Skeletal muscle satellite cell (primary cell): ENCODE measurements at regions not wholly inside any gene's neighbourhood (a gene's known extent, or its start where the extent isn't known, plus 50 kb on each side); places are given as distances from the start of the nearest gene placed in this dataset.

Experiments
- H3K27me3 ChIP-seq: 2 replicates; pipeline ENCODE4 v1.7.0; 2013; ENCODE audit warnings: low read length; ENCODE audit not compliant: control insufficient read depth, insufficient read depth
- H3K36me3 ChIP-seq: 2 replicates; pipeline ENCODE4 v1.7.0; 2013; ENCODE audit warnings: mild to moderate bottlenecking, control low read depth, low read length; ENCODE audit not compliant: insufficient read depth
- H3K4me1 ChIP-seq: 2 replicates; pipeline ENCODE4 v1.7.0; 2013; ENCODE audit warnings: low read length; ENCODE audit not compliant: control insufficient read depth, insufficient read depth
- H3K4me2 ChIP-seq: 2 replicates; pipeline ENCODE4 v1.7.0; 2013; ENCODE audit warnings: mild to moderate bottlenecking, low read length
- H3K4me3 ChIP-seq: 2 replicates; pipeline ENCODE4 v1.7.0; 2013; ENCODE audit warnings: low read length
- H3K9ac ChIP-seq: 2 replicates; pipeline ENCODE4 v1.7.0; 2013; ENCODE audit warnings: mild to moderate bottlenecking, low read depth, low read length, moderate library complexity
- H3K9me3 ChIP-seq: replicated peaks from 2 replicates; pipeline ENCODE4 v1.7.0; 2013; ENCODE audit warnings: mild to moderate bottlenecking, control low read depth, low read length

- Histone ChIP-seq H3K4me1 (no peaks in the 10 kb centered on the region), H3K4me2 (no peak overlapping the region), H3K4me3 (no peak overlapping the region), H3K9me3 (no peaks in the 10 kb centered on the region), H3K9ac (no peak overlapping the region), H3K36me3 (no peaks in the 10 kb centered on the region), H3K27me3 (no peaks in the 10 kb centered on the region)
These were observed 243.4 kb upstream of the GRID2 start for GRCh38 chr4:92060333-92060732.

- H3K9me3 ChIP-seq: no peaks in the 10 kb centered on the region
- no peaks in the 10 kb centered on the region for H3K27me3 ChIP-seq
- H3K36me3 ChIP-seq: no peaks in the 10 kb centered on the region
- H3K4me1 ChIP-seq: no peaks in the 10 kb centered on the region
- no peak overlapping the region for H3K9ac ChIP-seq
- H3K4me3 ChIP-seq: no peak overlapping the region
- H3K4me2 ChIP-seq: no peak overlapping the region
These were observed 239.2 kb upstream of the GRID2 start for GRCh38 chr4:92064574-92064973.

GRCh38 chr4:92066485-92066884 lies 237.3 kb upstream of the GRID2 start:
- Histone ChIP-seq H3K27me3 (no peaks in the 10 kb centered on the region), H3K4me3 (no peak overlapping the region), H3K9me3 (no peaks in the 10 kb centered on the region), H3K9ac (no peak overlapping the region), H3K4me1 (no peaks in the 10 kb centered on the region), H3K4me2 (no peak overlapping the region), H3K36me3 (no peaks in the 10 kb centered on the region)

GRCh38 chr4:92071587-92071986 lies 232.2 kb upstream of the GRID2 start:
- Histone ChIP-seq H3K27me3 (no peaks in the 10 kb centered on the region), H3K9me3 (no peaks in the 10 kb centered on the region), H3K4me1 (no peaks in the 10 kb centered on the region), H3K4me2 (no peak overlapping the region), H3K4me3 (no peak overlapping the region), H3K36me3 (no peaks in the 10 kb centered on the region), H3K9ac (no peak overlapping the region)

- H3K4me2 ChIP-seq: no peak overlapping the region
- no peak overlapping the region for H3K4me3 ChIP-seq
- no peaks in the 10 kb centered on the region for H3K4me1 ChIP-seq
- no peaks in the 10 kb centered on the region for H3K27me3 ChIP-seq
- H3K9me3 ChIP-seq: no peaks in the 10 kb centered on the region
- no peaks in the 10 kb centered on the region for H3K36me3 ChIP-seq
- H3K9ac ChIP-seq: no peak overlapping the region
These were observed 228.9 kb upstream of the GRID2 start for GRCh38 chr4:92074839-92075238.

GRCh38 chr4:92090887-92091286 lies 212.9 kb upstream of the GRID2 start:
- Histone ChIP-seq H3K9ac (no peak overlapping the region), H3K27me3 (no peaks in the 10 kb centered on the region), H3K9me3 (no peaks in the 10 kb centered on the region), H3K36me3 (no peaks in the 10 kb centered on the region), H3K4me3 (no peak overlapping the region), H3K4me1 (no peaks in the 10 kb centered on the region), H3K4me2 (no peak overlapping the region)

GRCh38 chr4:92091335-92091734 lies 212.4 kb upstream of the GRID2 start:
- Histone ChIP-seq H3K4me1 (no peaks in the 10 kb centered on the region), H3K36me3 (no peaks in the 10 kb centered on the region), H3K4me2 (no peak overlapping the region), H3K9me3 (no peaks in the 10 kb centered on the region), H3K4me3 (no peak overlapping the region), H3K9ac (no peak overlapping the region), H3K27me3 (no peaks in the 10 kb centered on the region)

GRCh38 chr4:92099861-92100260 lies 203.9 kb upstream of the GRID2 start:
- Histone ChIP-seq H3K4me3 (no peak overlapping the region), H3K4me1 (no peaks in the 10 kb centered on the region), H3K9me3 (no peaks in the 10 kb centered on the region), H3K36me3 (no peaks in the 10 kb centered on the region), H3K4me2 (no peak overlapping the region), H3K9ac (no peak overlapping the region), H3K27me3 (no peaks in the 10 kb centered on the region)

- H3K27me3 ChIP-seq: no peaks in the 10 kb centered on the region
- no peaks in the 10 kb centered on the region for H3K9me3 ChIP-seq
- H3K36me3 ChIP-seq: no peaks in the 10 kb centered on the region
- H3K4me3 ChIP-seq: no peak overlapping the region
- H3K9ac ChIP-seq: no peak overlapping the region
- H3K4me1 ChIP-seq: no peaks in the 10 kb centered on the region
- no peak overlapping the region for H3K4me2 ChIP-seq
These were observed 202.8 kb upstream of the GRID2 start for GRCh38 chr4:92100975-92101374.

GRCh38 chr4:92101737-92102172 lies 202.0 kb upstream of the GRID2 start:
- no peak overlapping the region for H3K4me2 ChIP-seq
- no peaks in the 10 kb centered on the region for H3K36me3 ChIP-seq
- H3K4me1 ChIP-seq: no peaks in the 10 kb centered on the region
- no peaks in the 10 kb centered on the region for H3K9me3 ChIP-seq
- H3K9ac ChIP-seq: no peak overlapping the region
- H3K4me3 ChIP-seq: no peak overlapping the region
- no peaks in the 10 kb centered on the region for H3K27me3 ChIP-seq

GRCh38 chr4:92104506-92104905 lies 199.3 kb upstream of the GRID2 start:
- H3K4me2 ChIP-seq: no peak overlapping the region
- H3K4me3 ChIP-seq: no peak overlapping the region
- H3K4me1 ChIP-seq: no peaks in the 10 kb centered on the region
- no peaks in the 10 kb centered on the region for H3K27me3 ChIP-seq
- H3K36me3 ChIP-seq: no peaks in the 10 kb centered on the region
- H3K9ac ChIP-seq: no peak overlapping the region
- no peaks in the 10 kb centered on the region for H3K9me3 ChIP-seq

GRCh38 chr4:92106816-92107215 lies 196.9 kb upstream of the GRID2 start:
- Histone ChIP-seq H3K27me3 (no peaks in the 10 kb centered on the region), H3K4me3 (no peak overlapping the region), H3K9me3 (no peaks in the 10 kb centered on the region), H3K4me2 (no peak overlapping the region), H3K4me1 (no peaks in the 10 kb centered on the region), H3K36me3 (no peaks in the 10 kb centered on the region), H3K9ac (no peak overlapping the region)
